ENCODE measurements at regions not wholly inside any gene's neighbourhood (a gene's known extent, or its start where the extent isn't known, plus 50 kb on each side); places are given as distances from the start of the nearest gene placed in this dataset.

DNA sequence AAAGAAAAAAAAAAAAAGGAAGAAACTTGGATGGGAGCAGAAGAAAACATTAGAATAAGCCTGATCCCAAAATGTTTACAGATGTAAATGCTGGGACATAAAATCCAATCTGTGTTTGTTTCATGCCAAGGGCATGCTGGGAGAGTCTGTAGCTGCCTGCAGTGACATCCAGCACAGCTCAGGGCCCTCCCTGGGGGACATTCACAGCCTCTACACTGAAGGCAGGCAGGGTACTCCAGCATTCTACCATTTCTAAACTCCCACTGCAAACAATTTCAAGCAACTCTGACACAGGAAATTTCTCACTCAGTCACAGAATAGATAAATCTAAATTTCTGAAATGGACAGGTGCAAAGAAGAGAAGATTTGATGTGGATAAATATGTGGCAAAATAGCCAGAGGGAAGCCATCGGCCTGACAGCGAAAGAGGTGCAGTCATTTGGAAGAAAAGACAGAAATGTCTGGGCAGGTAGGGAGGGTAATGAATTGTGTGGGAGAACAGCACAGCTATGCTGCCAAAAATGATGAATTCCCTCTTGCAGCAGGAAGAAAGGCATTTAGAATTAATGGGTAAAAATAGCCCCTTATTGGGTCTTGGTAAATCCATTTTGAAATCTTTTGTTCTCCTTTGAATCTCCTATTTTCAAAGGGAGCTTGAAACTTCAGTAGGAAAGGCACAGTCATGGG, 199.4 kb downstream of the MED10 start:
- TF ChIP-seq, protein P1, sequence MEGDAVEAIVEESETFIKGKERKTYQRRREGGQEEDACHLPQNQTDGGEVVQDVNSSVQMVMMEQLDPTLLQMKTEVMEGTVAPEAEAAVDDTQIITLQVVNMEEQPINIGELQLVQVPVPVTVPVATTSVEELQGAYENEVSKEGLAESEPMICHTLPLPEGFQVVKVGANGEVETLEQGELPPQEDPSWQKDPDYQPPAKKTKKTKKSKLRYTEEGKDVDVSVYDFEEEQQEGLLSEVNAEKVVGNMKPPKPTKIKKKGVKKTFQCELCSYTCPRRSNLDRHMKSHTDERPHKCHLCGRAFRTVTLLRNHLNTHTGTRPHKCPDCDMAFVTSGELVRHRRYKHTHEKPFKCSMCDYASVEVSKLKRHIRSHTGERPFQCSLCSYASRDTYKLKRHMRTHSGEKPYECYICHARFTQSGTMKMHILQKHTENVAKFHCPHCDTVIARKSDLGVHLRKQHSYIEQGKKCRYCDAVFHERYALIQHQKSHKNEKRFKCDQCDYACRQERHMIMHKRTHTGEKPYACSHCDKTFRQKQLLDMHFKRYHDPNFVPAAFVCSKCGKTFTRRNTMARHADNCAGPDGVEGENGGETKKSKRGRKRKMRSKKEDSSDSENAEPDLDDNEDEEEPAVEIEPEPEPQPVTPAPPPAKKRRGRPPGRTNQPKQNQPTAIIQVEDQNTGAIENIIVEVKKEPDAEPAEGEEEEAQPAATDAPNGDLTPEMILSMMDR (IDR thresholded peaks at IDR 0.05; ENCODE audit: low read depth, low read length, poor library complexity, severe bottlenecking), result no peak
- no peak for TF ChIP-seq EZH2phosphoT487 (IDR thresholded peaks at IDR 0.05; ENCODE audit: borderline replicate concordance, low read length)

Measured in DOHH2 (cell line).